ENCODE measurements at regions not wholly inside any gene's neighbourhood (a gene's known extent, or its start where the extent isn't known, plus 50 kb on each side); places are given as distances from the start of the nearest gene placed in this dataset.
"Not testable (repeated sequence)": the region's sequence is repeated elsewhere in the genome, so short reads cannot be mapped to it uniquely, and the experiment has no call there.

- TF ChIP-seq CTCF (conservative IDR thresholded peaks at IDR 0.05; ENCODE audit: control insufficient read depth, insufficient read depth, low read depth, low read length) = no peak
- no peak overlapping the region for H3K4me3 ChIP-seq (ENCODE audit: control insufficient read depth, low read depth, low read length)
- peak; percentile 50 for DNase-seq (ENCODE audit: low read depth)
Observed at GRCh38 chr10:28910956-28911355, 233.6 kb downstream of the BAMBI start.

DNA sequence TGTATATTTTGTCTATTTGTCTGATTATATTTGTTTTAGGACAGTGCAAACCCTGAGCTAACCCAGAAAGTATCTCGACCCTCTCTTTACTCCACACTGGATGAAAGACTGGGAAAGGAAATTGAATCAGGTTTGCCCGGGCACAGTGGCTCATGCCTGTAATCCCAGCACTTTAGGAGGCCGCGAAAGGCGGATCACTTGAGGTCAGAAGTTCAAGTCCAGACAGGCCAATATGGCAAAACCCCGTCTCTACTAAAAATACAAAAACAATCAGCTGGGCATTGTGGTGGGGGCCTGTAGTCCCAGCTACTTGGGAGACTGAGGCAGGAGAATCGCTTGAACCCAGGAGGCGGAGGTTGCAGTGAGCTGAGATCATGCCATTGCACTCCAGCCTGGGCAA lies 234.2 kb downstream of the BAMBI start:
- not testable (repeated sequence) for H3K4me3 ChIP-seq (ENCODE audit: control insufficient read depth, low read depth, low read length); DNase-seq (ENCODE audit: low read depth)

DNA sequence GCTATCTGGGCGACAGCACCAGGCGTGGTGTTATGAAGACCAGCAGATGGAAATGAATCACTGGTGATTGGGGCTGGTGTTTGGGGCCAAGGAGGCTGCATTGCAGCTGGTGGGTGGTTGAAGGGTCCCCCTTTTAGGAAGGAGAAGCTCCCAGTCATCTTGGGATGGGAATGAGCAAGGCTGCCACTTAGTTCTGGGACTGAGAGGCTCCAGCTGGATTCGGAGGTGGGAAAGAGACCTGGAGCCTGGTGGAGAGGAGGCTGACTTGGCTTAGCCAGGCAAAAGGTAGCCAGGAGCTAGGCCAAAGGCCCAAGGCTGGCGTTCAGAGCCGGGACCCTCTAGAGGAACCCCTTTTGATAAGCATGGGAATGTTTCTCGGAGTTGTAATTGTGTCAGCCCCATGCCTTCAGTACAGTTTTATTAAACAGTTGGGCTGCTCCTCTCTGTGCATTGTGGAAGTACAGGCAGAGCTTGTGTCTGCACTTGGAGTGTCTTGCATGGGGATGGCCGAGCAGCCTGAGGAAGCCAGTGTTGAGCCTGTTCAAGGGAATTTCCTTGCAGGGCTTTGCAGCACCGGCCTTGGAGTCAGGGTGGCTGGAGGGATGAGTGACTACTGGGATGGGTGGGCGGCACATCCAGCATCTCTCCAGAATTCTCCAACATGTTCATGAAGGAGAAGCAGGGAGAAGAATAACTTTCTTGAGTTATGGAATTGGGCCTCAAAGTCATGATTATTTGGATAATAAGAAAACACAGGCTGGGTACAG lies 234.9 kb downstream of the BAMBI start:
- no peak for TF ChIP-seq CTCF (conservative IDR thresholded peaks at IDR 0.05; ENCODE audit: control insufficient read depth, insufficient read depth, low read depth, low read length)
- H3K4me3 ChIP-seq (ENCODE audit: control insufficient read depth, low read depth, low read length) = no peak overlapping the region
- no peak for DNase-seq (ENCODE audit: low read depth)

DNA sequence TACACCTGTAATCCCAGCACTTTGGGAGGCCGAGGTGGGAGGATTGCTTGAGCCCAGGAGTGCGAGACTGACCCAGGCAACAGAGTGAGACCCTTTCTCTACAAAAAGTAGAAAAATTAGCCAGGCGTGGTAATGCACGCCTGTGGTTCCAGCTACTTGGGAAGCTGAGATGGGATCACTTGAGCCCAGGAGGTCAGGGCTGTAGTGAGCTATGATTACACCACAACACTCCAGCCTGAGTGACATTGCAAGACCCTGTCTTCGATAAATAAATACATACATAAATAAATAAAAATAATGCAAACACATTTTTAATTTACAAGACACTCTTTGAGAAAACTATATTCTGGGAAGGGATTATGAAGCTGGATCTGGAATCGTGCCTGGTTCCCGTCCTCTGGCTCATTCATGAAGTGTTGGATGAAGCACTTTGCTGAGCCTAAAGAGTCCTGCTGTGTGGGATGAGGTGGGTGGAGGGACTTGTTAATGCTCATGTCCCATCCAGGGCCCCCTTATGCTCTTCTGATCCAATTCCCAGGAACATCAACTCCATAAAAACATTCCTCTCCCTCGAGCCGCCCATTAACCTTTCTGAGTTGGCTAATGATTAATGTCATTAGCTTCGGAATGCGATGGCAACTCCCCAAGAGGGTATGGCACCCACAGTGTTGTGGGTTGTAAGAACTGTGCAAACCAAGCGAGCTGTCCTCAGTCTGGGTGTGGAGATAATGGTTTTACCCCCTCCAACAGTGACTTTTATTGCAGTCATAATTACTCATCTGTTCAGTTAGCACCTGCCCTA lies 236.3 kb downstream of the BAMBI start:
- no peak overlapping the region for H3K4me3 ChIP-seq (ENCODE audit: control insufficient read depth, low read depth, low read length)
- no peak for TF ChIP-seq CTCF (conservative IDR thresholded peaks at IDR 0.05; ENCODE audit: control insufficient read depth, insufficient read depth, low read depth, low read length)
- DNase-seq (ENCODE audit: low read depth) = no peak

GRCh38 chr10:28914701-28915100 lies 237.4 kb downstream of the BAMBI start:
- DNase-seq (ENCODE audit: low read depth) = peak; percentile 17
- no peak for TF ChIP-seq CTCF (conservative IDR thresholded peaks at IDR 0.05; ENCODE audit: control insufficient read depth, insufficient read depth, low read depth, low read length)
- no peak overlapping the region for H3K4me3 ChIP-seq (ENCODE audit: control insufficient read depth, low read depth, low read length)

DNA sequence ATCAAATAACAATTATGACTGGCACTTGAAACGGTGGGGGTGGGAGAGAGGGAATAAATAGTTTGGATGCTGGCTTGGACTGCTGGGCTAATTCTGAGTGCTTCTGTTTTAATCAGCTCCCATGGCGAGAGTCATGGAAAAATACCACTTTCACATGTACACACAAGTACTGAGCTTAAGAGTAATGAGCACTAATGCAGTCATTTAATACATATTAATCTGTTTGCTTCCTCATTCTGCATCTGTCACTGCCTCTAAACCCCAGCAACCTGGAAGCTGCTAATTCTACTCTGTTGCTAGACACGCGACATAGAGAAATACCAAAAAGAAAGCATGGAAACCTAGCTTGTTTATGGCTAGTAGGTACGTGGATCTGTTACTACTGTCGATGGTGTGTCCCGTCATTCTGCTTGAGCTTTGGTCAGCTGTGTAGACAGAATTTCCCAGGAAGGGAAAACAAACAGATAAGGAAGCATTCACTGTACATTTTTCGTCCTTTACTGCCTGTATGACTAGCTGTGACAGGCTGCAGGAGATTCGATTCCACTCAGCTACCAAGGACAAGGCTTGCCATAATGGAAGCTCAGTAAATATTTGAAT lies 238.8 kb downstream of the BAMBI start:
- TF ChIP-seq CTCF (conservative IDR thresholded peaks at IDR 0.05; ENCODE audit: control insufficient read depth, insufficient read depth, low read depth, low read length) = no peak
- DNase-seq (ENCODE audit: low read depth) = no peak
- no peak overlapping the region for H3K4me3 ChIP-seq (ENCODE audit: control insufficient read depth, low read depth, low read length)

GRCh38 chr10:28920091-28920490 lies 242.8 kb downstream of the BAMBI start:
- no peak for TF ChIP-seq CTCF (conservative IDR thresholded peaks at IDR 0.05; ENCODE audit: control insufficient read depth, insufficient read depth, low read depth, low read length)
- no peak for DNase-seq (ENCODE audit: low read depth)
- H3K4me3 ChIP-seq (ENCODE audit: control insufficient read depth, low read depth, low read length) = no peak overlapping the region

All from fibroblast of mammary gland (primary cell).